Fibroblast of villous mesenchyme (primary cell): ENCODE measurements at regions not wholly inside any gene's neighbourhood (a gene's known extent, or its start where the extent isn't known, plus 50 kb on each side); places are given as distances from the start of the nearest gene placed in this dataset.
"Not testable (repeated sequence)": the region's sequence is repeated elsewhere in the genome, so short reads cannot be mapped to it uniquely, and the experiment has no call there.

Experiments used
- DNase-seq: peaks from one replicate; pipeline ENCODE4 v3.0.0-alpha.2; 2010; ENCODE audit warnings: low read depth
- H3K4me3 ChIP-seq: 2 replicates; pipeline ENCODE4 v1.5.1; 2011; ENCODE audit warnings: low read depth, mild to moderate bottlenecking, low read length
- CTCF ChIP-seq: IDR thresholded peaks from 2 replicates; pipeline ENCODE4 v1.5.1; 2012; ENCODE audit warnings: low read depth, mild to moderate bottlenecking, low read length; ENCODE audit not compliant: insufficient read depth

- H3K4me3 ChIP-seq: no peak overlapping the region
- no peak for TF ChIP-seq CTCF
- DNase-seq: no peak
Measured at GRCh38 chr18:42513441-42513840, 558.4 kb downstream of the PIK3C3 start.

GRCh38 chr18:42514512-42514911 is 559.5 kb downstream of the PIK3C3 start:
- DNase-seq: peak; percentile 1
- no peak for TF ChIP-seq CTCF
- no peak overlapping the region for H3K4me3 ChIP-seq

GRCh38 chr18:42517896-42518295 is 562.9 kb downstream of the PIK3C3 start:
- DNase-seq: no peak
- no peak overlapping the region for H3K4me3 ChIP-seq
- TF ChIP-seq CTCF: no peak

GRCh38 chr18:42518331-42518730 is 563.3 kb downstream of the PIK3C3 start:
- not testable (repeated sequence) for H3K4me3 ChIP-seq, DNase-seq

- no peak overlapping the region for H3K4me3 ChIP-seq
- no peak for DNase-seq
- TF ChIP-seq CTCF: no peak
Measured at GRCh38 chr18:42520138-42520537, 565.1 kb downstream of the PIK3C3 start.

GRCh38 chr18:42525905-42526304 is 570.9 kb downstream of the PIK3C3 start:
- TF ChIP-seq CTCF: no peak
- H3K4me3 ChIP-seq: no peak overlapping the region
- no peak for DNase-seq

GRCh38 chr18:42527766-42528165 is 572.7 kb downstream of the PIK3C3 start:
- TF ChIP-seq CTCF: no peak
- no peak for DNase-seq

More at GRCh38 chr18:42527766-42528165, 572.7 kb downstream of the PIK3C3 start:
- no peak overlapping the region for H3K4me3 ChIP-seq
